ENCODE measurements at regions not wholly inside any gene's neighbourhood (a gene's known extent, or its start where the extent isn't known, plus 50 kb on each side); places are given as distances from the start of the nearest gene placed in this dataset.
"Not testable (repeated sequence)": the region's sequence is repeated elsewhere in the genome, so short reads cannot be mapped to it uniquely, and the experiment has no call there.

GRCh38 chr5:18605186-18605585, 970.9 kb downstream of the TAF11L14 start:
- Histone ChIP-seq H3K9me3 (ENCODE audit: low read depth) (no peaks in the 10 kb centered on the region), H3K36me3 (no peaks in the 10 kb centered on the region), H3K27ac (no peak overlapping the region), H3K4me3 (no peak overlapping the region), H3K27me3 (no peaks in the 10 kb centered on the region), H3K4me1 (ENCODE audit: low read depth) (no peaks in the 10 kb centered on the region)
- no peak for TF ChIP-seq CTCF (IDR thresholded peaks at IDR 0.05; ENCODE audit: low read depth, low read length)
- DNase-seq (ENCODE audit: low read depth in 1 of 2, low spot score in 1 of 2): no peak

DNA sequence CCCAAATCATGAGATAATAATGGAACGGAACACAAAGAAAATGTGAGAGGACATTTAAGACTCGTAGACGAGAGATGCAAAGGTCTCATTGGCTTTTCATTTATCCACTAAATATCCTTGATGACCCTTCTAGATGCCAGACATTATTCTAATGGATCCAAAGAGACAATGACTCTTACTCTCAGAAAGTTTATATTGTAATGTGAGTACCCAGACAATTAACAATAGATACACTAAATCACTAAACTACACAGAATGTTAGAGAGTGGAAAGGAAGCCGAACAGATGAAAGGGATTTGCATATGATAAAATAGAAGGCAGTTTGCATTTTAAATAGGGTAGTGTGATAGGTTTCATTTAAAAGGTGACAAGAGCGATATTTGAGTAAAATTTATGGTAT, 973.3 kb downstream of the TAF11L14 start:
- Histone ChIP-seq H3K4me1 (ENCODE audit: low read depth) (no peaks in the 10 kb centered on the region), H3K4me3 (no peak overlapping the region), H3K27ac (no peak overlapping the region), H3K27me3 (no peaks in the 10 kb centered on the region), H3K36me3 (no peaks in the 10 kb centered on the region), H3K9me3 (ENCODE audit: low read depth) (no peaks in the 10 kb centered on the region)
- no peak for DNase-seq (ENCODE audit: low read depth in 1 of 2, low spot score in 1 of 2)
- TF ChIP-seq CTCF (IDR thresholded peaks at IDR 0.05; ENCODE audit: low read depth, low read length): no peak

DNA sequence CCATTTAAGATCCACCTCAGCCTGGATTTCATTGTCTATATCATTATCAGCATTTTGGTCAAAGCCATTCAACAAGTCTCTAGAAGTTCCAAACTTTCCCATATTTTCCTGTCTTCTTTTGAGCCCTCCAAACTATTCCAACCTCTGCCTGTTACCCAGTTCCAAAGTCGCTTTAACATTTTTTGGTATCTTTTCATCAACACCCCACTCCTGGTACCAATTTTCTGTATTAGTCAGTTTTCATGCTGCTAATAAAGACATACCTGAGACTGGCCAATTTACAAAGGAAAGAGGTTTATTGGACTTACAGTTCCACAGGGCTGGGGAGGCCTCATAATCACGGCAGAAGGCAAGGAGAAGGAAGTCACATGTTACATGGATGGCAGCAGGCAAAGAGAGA, 982.9 kb downstream of the TAF11L14 start:
- not testable (repeated sequence) for H3K36me3 ChIP-seq; H3K4me3 ChIP-seq; H3K27me3 ChIP-seq; H3K27ac ChIP-seq; H3K9me3 ChIP-seq (ENCODE audit: low read depth); H3K4me1 ChIP-seq (ENCODE audit: low read depth); DNase-seq (ENCODE audit: low read depth in 1 of 2, low spot score in 1 of 2)

GRCh38 chr5:18630458-18631045, 996.3 kb downstream of the TAF11L14 start:
- H3K27ac ChIP-seq: no peak overlapping the region
- no peaks in the 10 kb centered on the region for H3K27me3 ChIP-seq
- no peak for DNase-seq (ENCODE audit: low read depth in 1 of 2, low spot score in 1 of 2)
- no peaks in the 10 kb centered on the region for H3K4me1 ChIP-seq (ENCODE audit: low read depth)
- no peaks in the 10 kb centered on the region for H3K36me3 ChIP-seq
- H3K4me3 ChIP-seq: no peak overlapping the region
- H3K9me3 ChIP-seq (ENCODE audit: low read depth): no peaks in the 10 kb centered on the region
- TF ChIP-seq CTCF (IDR thresholded peaks at IDR 0.05; ENCODE audit: low read depth, low read length): no peak

DNA sequence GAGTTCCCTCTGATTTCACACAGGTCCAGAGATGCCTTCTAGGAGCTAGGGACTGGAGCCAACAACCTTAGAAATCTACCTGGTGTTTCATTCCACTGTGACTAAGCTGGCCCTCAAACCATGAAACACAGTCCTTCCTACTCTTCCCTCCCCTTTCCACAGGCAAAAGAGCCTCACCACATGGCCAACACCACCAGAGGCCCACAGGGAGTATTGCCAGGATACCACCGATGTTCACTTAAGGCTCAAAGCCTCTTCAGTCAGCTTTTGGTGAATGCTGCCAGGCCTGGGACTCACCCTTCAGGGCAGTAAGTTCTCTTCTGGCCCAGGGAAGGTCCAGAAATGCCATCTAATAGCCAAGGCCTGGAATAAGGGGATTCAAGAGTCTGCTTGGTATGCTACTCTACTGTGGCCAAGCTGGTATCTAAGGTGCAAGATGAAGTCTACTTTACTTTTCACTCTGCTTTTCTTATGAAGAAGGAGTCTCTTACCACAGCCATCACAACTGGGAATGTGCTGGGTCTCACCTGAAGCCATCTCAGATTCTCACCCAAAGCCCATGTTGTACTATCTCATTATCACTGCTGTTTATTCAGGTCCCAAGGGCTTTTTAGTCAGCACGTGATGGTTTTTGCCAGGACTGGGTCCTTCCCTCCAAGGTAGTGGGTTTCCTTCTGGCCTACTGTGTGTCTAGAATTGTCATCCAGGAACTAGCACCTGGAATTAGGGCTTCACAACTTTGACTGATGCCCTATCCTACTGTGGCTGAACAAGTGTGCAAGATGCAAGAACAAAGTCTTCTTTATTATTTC, 1018.4 kb downstream of the TAF11L14 start:
- Histone ChIP-seq H3K4me1 (ENCODE audit: low read depth) (no peaks in the 10 kb centered on the region), H3K27me3 (no peaks in the 10 kb centered on the region), H3K27ac (no peak overlapping the region), H3K9me3 (ENCODE audit: low read depth) (no peaks in the 10 kb centered on the region), H3K4me3 (no peak overlapping the region), H3K36me3 (no peaks in the 10 kb centered on the region)
- no peak for DNase-seq (ENCODE audit: low read depth in 1 of 2, low spot score in 1 of 2)
- no peak for TF ChIP-seq CTCF (IDR thresholded peaks at IDR 0.05; ENCODE audit: low read depth, low read length)

DNA sequence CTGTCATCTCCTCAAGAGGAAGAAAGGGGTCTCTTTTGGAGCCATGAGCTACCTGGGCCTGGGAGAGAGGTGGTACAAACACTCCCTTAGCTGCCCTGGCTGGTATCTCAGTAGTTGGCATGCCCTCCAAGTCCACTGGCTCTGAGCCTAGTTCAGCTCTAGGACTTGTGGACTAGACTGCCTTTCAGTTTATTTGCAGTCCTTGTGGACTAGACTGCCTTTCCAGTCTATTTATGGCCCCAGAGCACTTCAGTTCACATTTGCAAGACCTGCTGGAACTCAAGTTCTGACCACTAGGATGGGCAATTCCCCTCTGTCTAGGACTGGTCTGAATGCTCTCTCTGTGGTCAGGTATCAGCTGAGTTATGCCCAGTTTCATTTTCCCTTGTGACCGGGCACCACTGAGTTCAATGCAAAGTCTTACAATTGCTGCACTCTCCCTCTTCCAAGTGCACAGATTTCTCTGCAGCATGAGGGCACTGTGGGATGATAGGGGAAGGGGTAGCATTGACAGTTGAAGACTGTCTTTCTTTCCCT, 1019.0 kb downstream of the TAF11L14 start:
- Histone ChIP-seq H3K27me3 (no peaks in the 10 kb centered on the region), H3K4me3 (no peak overlapping the region), H3K27ac (no peak overlapping the region), H3K36me3 (no peaks in the 10 kb centered on the region), H3K9me3 (ENCODE audit: low read depth) (no peaks in the 10 kb centered on the region), H3K4me1 (ENCODE audit: low read depth) (no peaks in the 10 kb centered on the region)
- TF ChIP-seq CTCF (IDR thresholded peaks at IDR 0.05; ENCODE audit: low read depth, low read length): no peak
- DNase-seq (ENCODE audit: low read depth in 1 of 2, low spot score in 1 of 2): no peak

Measured in cardiac muscle cell (in vitro differentiated cells and primary cell).